Neural cell (in vitro differentiated cells): ENCODE measurements at regions not wholly inside any gene's neighbourhood (a gene's known extent, or its start where the extent isn't known, plus 50 kb on each side); places are given as distances from the start of the nearest gene placed in this dataset.

Experiments used
- H2AFZ ChIP-seq: fragments of 200-600, 300-800 bp; sonication (generic), shearing (Covaris generic); 2 replicates; pipeline ENCODE4 v1.6.0; 2014; ENCODE audit warnings: low read depth, mild to moderate bottlenecking, antibody characterized with exemption, low read length, moderate library complexity
- H3F3A ChIP-seq: fragments of 200-600 bp; shearing (Covaris generic); 2 replicates; pipeline ENCODE4 v1.6.1; 2016; ENCODE audit warnings: mild to moderate bottlenecking, moderate library complexity, mixed read lengths, antibody characterized with exemption, low read length; ENCODE audit not compliant: insufficient read depth, poor library complexity, severe bottlenecking
- H3K27ac ChIP-seq: fragments of 200-600, 300-800 bp; sonication (generic), shearing (Covaris generic); 2 replicates; pipeline ENCODE4 v1.5.1; 2014; ENCODE audit warnings: mild to moderate bottlenecking, low read length, moderate library complexity
- H3K27me3 ChIP-seq: fragments of 300-800, 200-600 bp; sonication (generic), shearing (Covaris generic); 2 replicates; pipeline ENCODE4 v1.6.0; 2014; ENCODE audit warnings: mild to moderate bottlenecking, low read depth, low read length, moderate library complexity; ENCODE audit not compliant: insufficient read depth
- H3K36me3 ChIP-seq: fragments of 300-800, 200-600 bp; sonication (generic), shearing (Covaris generic); 2 replicates; pipeline ENCODE4 v1.5.1; 2014; ENCODE audit warnings: mild to moderate bottlenecking, antibody characterized with exemption, low read length, moderate library complexity; ENCODE audit not compliant: insufficient read depth
- H3K4me2 ChIP-seq: fragments of 300-800, 200-600 bp; sonication (generic), shearing (Covaris generic); 2 replicates; pipeline ENCODE4 v1.6.0; 2014; ENCODE audit warnings: mild to moderate bottlenecking, low read length
- H3K4me3 ChIP-seq: fragments of 300-800, 200-600 bp; sonication (generic), shearing (Covaris generic); 2 replicates; pipeline ENCODE4 v1.5.1; 2014; ENCODE audit warnings: mild to moderate bottlenecking, low read length, moderate library complexity
- H3K79me2 ChIP-seq: fragments of 200-600 bp; shearing (Covaris generic); replicated peaks from 2 replicates; pipeline ENCODE4 v1.6.0; 2014; ENCODE audit warnings: mild to moderate bottlenecking, low read length, moderate library complexity; ENCODE audit not compliant: insufficient read depth
- H3K9ac ChIP-seq: fragments of 300-800, 200-600 bp; sonication (generic), shearing (Covaris generic); 2 replicates; pipeline ENCODE4 v1.6.1; 2016; ENCODE audit warnings: mild to moderate bottlenecking, low read length, mixed read lengths
- H3K9me2 ChIP-seq: fragments of 200-600 bp; shearing (Covaris generic); 2 replicates; pipeline ENCODE4 v1.6.1; 2016; ENCODE audit warnings: mild to moderate bottlenecking, low read length, mixed read lengths; ENCODE audit not compliant: insufficient read depth
- H3K9me3 ChIP-seq: fragments of 200-600, 300-800 bp; sonication (generic), shearing (Covaris generic); 2 replicates; pipeline ENCODE4 v1.6.1; 2016; ENCODE audit warnings: mild to moderate bottlenecking, mixed run types, low read length, moderate library complexity, mixed read lengths
- H4K20me1 ChIP-seq: fragments of 200-600 bp; shearing (Covaris generic); 2 replicates; pipeline ENCODE4 v1.6.1; 2016; ENCODE audit warnings: mild to moderate bottlenecking, mixed run types; ENCODE audit not compliant: insufficient read depth
- EP300 ChIP-seq: fragments of 450-650 bp; conservative IDR thresholded peaks from 2 replicates; pipeline ENCODE4 v1.6.1; 2014; ENCODE audit warnings: antibody characterized with exemption, mild to moderate bottlenecking, moderate library complexity; ENCODE audit not compliant: poor library complexity, severe bottlenecking
- EZH2 ChIP-seq: fragments of 200-600, 300-800 bp; shearing (Covaris generic), sonication (generic); IDR thresholded peaks from 2 replicates; pipeline ENCODE4 v1.6.1; 2014; ENCODE audit warnings: antibody characterized with exemption, low read length, borderline replicate concordance, mild to moderate bottlenecking; ENCODE audit not compliant: insufficient read depth, poor library complexity, severe bottlenecking
- MXI1 ChIP-seq: fragments of 450-650 bp; conservative IDR thresholded peaks from 2 replicates; pipeline ENCODE4 v1.6.1; 2014; ENCODE audit warnings: antibody characterized with exemption, mild to moderate bottlenecking; ENCODE audit not compliant: poor library complexity, severe bottlenecking
- POLR2AphosphoS5 ChIP-seq: IDR thresholded peaks from 2 replicates; pipeline ENCODE4 v1.6.1; 2012
- RAD21 ChIP-seq: fragments of 450-650 bp; conservative IDR thresholded peaks from 2 replicates; pipeline ENCODE4 v1.6.1; 2014; ENCODE audit warnings: antibody characterized with exemption, mild to moderate bottlenecking, moderate library complexity
- SMC3 ChIP-seq: fragments of 450-650 bp; conservative IDR thresholded peaks from 2 replicates; pipeline ENCODE4 v1.6.1; 2014; ENCODE audit warnings: antibody characterized with exemption, mild to moderate bottlenecking, moderate library complexity; ENCODE audit not compliant: poor library complexity
- TAF1 ChIP-seq: IDR thresholded peaks from 2 replicates; pipeline ENCODE4 v1.6.1; 2012; ENCODE audit warnings: low read depth
- TF ChIP-seq, protein P1 (sequence below): IDR thresholded peaks from 2 replicates; pipeline ENCODE4 v1.6.1; 2012; ENCODE audit warnings: borderline replicate concordance
- TF ChIP-seq, protein P2 (sequence below): fragments of 450-650 bp; IDR thresholded peaks from 2 replicates; pipeline ENCODE4 v1.5.1; 2014; ENCODE audit warnings: antibody characterized with exemption, mild to moderate bottlenecking, moderate library complexity; ENCODE audit not compliant: poor library complexity, severe bottlenecking

DNA sequence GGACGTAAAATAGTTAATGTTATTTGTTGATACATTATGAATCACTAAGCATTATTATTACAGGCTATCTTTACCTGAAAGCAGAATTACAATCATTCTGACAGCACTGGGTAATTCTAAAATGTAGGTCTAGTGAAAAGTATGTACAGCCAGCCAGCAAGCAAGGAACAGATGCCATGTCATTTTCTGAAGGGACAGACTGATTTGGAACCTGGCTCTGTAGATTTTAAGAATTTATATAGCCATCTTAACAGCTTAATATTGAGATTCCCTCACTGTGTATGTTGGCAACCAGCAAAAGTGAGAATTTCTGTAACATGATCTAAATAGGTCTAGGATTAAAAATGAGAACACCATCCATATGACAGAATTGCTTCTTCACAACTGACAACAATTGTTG, 359.4 kb downstream of the ZIC4 start:
- Histone ChIP-seq H3K27me3 (no peaks in the 10 kb centered on the region), H3K9me3 (no peaks in the 10 kb centered on the region), H3K4me3 (no peak overlapping the region), H3K9me2 (no peaks in the 10 kb centered on the region), H2AFZ (no peak overlapping the region), H3K9ac (no peak overlapping the region), H3K27ac (no peak overlapping the region), H3K79me2 (no peaks in the 10 kb centered on the region), H3K36me3 (no peaks in the 10 kb centered on the region), H4K20me1 (no peaks in the 10 kb centered on the region), H3K4me2 (no peak overlapping the region), H3F3A (no peaks in the 10 kb centered on the region)
- no peak for TF ChIP-seq SMC3
- TF ChIP-seq TAF1, result no peak
- TF ChIP-seq, protein P1, sequence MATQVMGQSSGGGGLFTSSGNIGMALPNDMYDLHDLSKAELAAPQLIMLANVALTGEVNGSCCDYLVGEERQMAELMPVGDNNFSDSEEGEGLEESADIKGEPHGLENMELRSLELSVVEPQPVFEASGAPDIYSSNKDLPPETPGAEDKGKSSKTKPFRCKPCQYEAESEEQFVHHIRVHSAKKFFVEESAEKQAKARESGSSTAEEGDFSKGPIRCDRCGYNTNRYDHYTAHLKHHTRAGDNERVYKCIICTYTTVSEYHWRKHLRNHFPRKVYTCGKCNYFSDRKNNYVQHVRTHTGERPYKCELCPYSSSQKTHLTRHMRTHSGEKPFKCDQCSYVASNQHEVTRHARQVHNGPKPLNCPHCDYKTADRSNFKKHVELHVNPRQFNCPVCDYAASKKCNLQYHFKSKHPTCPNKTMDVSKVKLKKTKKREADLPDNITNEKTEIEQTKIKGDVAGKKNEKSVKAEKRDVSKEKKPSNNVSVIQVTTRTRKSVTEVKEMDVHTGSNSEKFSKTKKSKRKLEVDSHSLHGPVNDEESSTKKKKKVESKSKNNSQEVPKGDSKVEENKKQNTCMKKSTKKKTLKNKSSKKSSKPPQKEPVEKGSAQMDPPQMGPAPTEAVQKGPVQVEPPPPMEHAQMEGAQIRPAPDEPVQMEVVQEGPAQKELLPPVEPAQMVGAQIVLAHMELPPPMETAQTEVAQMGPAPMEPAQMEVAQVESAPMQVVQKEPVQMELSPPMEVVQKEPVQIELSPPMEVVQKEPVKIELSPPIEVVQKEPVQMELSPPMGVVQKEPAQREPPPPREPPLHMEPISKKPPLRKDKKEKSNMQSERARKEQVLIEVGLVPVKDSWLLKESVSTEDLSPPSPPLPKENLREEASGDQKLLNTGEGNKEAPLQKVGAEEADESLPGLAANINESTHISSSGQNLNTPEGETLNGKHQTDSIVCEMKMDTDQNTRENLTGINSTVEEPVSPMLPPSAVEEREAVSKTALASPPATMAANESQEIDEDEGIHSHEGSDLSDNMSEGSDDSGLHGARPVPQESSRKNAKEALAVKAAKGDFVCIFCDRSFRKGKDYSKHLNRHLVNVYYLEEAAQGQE, result no peak
- no peak for TF ChIP-seq RAD21
- no peak for TF ChIP-seq EP300
- no peak for TF ChIP-seq POLR2AphosphoS5
- no peak for TF ChIP-seq MXI1
- no peak for TF ChIP-seq EZH2
- TF ChIP-seq, protein P2, sequence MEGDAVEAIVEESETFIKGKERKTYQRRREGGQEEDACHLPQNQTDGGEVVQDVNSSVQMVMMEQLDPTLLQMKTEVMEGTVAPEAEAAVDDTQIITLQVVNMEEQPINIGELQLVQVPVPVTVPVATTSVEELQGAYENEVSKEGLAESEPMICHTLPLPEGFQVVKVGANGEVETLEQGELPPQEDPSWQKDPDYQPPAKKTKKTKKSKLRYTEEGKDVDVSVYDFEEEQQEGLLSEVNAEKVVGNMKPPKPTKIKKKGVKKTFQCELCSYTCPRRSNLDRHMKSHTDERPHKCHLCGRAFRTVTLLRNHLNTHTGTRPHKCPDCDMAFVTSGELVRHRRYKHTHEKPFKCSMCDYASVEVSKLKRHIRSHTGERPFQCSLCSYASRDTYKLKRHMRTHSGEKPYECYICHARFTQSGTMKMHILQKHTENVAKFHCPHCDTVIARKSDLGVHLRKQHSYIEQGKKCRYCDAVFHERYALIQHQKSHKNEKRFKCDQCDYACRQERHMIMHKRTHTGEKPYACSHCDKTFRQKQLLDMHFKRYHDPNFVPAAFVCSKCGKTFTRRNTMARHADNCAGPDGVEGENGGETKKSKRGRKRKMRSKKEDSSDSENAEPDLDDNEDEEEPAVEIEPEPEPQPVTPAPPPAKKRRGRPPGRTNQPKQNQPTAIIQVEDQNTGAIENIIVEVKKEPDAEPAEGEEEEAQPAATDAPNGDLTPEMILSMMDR, result no peak

DNA sequence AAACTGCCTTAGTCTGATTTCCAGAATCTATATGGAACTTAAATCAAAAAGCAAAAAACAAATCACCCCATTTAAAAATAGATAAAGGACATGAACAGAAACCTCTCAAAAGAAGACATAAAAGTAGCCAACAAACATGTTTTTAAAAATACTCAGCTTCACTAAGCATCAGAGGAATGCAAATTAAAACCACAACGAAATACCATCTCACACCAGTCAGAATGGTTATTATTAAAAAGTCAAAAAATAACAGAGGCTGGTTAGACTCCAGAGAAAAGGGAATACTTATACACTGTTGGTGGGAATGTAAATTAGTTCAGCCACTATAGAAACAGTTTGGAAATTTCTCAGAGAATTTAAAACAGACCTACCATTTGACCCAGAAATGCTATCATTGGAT, 367.9 kb downstream of the ZIC4 start:
- Histone ChIP-seq H3K4me3 (no peak overlapping the region), H3K9me3 (no peaks in the 10 kb centered on the region), H3K9ac (no peak overlapping the region), H3K27ac (no peak overlapping the region), H3K9me2 (no peaks in the 10 kb centered on the region), H4K20me1 (no peaks in the 10 kb centered on the region), H3K36me3 (no peaks in the 10 kb centered on the region), H3K4me2 (no peak overlapping the region), H2AFZ (no peak overlapping the region), H3F3A (no peaks in the 10 kb centered on the region), H3K79me2 (no peaks in the 10 kb centered on the region), H3K27me3 (no peaks in the 10 kb centered on the region)
- TF ChIP-seq MXI1, result no peak
- TF ChIP-seq, protein P2, result no peak
- TF ChIP-seq RAD21, result no peak
- no peak for TF ChIP-seq POLR2AphosphoS5
- TF ChIP-seq SMC3, result no peak
- TF ChIP-seq TAF1, result no peak
- TF ChIP-seq, protein P1, result no peak
- TF ChIP-seq EZH2, result no peak
- TF ChIP-seq EP300, result no peak
